ENCODE measurements at regions not wholly inside any gene's neighbourhood (a gene's known extent, or its start where the extent isn't known, plus 50 kb on each side); places are given as distances from the start of the nearest gene placed in this dataset.

DNA sequence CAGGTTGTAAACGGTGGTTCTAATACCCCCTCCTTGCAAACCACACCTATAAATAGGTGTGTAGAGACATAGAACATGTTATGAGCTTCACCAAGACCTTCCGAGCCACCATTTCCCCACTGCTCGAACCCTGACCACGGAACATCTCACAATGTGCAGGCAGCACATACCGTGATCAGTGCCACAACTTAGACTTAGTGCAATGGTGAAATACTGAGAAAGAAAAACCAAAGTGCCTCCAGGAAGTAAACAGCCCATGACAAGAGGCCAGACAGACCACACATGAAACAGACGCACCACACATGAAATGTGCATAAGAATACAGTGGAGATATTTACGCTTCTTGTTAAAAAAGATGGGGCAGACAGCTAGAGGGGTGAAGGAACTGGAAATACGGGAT is 166.9 kb upstream of the CCND2 start:
- no peak for DNase-seq (ENCODE audit: low spot score)

DNA sequence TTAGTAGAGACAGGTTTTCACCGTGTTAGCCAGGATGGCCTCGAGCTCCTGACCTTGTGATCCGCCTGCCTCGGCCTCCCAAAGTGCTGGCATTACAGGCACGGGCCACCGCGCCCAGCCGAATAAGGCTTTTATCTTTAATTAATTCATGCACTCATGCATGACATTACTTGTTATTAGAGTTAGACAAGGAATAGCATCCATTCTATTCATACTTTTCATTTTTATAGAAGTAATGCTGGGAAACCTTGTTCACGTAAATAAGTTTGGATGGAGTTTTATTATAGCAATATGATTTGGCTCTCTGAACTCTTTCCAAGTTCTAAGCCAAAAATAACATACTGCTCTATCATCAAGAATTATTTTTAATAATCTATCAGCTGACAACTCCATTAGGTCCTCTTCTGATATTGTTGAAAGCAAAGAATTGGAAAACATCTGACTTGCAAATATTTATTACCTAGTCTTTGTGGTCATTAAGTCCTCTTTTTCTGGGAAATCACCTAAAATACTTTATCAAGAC is 168.8 kb upstream of the CCND2 start:
- DNase-seq (ENCODE audit: low spot score), result no peak

DNA sequence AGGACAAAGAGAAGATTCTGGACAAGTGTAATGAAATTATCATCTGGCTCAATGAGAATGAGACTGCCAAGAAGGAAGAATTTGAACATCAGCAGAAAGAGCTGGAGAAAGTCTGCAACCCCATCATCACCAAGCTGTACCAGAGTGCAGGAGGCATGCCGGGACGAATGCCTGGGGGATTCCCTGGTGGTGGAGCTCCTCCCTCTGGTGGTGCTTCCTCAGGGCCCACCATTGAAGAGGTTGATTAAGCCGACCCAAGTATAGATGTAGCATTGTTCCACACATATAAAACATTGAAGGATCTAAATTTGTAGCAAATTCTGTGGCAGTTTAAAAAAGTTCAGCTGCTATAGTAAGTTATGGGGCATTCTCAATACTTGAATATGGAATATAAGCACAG is 174.3 kb upstream of the CCND2 start:
- DNase-seq (ENCODE audit: low spot score), result no peak

DNA sequence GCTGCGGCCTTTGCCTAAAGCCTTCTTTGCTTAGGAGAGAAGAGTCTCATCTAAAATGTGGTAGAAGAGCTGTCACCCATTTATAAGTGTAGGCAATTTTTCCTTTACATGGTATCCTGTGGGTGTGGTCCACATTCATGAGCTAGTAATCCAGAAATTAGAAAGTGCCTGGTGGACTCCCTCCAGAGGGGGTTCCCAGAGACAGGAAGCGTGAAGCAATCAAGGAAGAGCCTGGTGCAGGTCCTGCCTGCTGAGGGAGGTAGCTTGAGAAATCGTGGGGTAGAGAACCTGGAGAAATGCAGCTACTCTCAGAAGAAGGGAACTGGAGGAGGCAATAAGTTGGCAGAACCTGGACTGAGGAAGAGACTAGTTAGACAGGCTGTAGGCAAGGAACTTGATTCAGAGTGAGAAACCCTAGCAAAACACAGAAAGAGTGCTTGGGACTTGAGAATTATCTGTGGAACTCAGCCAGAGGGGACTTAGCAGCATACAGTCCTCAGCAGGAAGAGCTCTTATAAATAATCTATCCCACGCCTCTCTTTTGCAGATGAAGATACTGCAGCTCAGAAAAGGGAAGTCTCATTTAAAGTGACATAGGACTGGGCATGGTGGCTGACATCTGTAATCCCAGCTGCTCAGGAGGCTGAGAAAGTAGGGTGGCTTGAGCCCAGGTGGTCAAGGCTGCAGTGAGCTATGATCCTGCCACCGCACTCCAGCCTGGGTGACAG is 182.4 kb upstream of the CCND2 start:
- DNase-seq (ENCODE audit: low spot score), result no peak

DNA sequence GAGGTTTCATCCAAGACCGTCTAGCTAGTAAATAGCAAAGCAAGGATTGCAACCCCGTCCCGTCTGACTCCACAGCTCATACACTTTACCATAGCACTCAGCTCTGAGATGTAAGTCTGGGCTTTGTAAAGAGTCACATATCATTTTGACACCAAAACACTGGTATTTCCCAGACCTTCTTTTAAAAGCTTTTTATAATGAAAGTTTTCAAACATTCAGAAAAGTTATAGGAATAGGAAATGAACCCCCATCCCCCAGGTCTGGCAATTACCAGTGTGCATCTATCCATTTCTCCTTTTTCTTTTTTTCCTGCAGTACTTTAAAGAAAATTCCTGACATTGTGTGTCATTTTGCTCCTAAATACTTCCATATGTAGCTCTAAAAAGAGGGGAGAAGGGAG is 183.6 kb upstream of the CCND2 start:
- DNase-seq (ENCODE audit: low spot score), result no peak

DNA sequence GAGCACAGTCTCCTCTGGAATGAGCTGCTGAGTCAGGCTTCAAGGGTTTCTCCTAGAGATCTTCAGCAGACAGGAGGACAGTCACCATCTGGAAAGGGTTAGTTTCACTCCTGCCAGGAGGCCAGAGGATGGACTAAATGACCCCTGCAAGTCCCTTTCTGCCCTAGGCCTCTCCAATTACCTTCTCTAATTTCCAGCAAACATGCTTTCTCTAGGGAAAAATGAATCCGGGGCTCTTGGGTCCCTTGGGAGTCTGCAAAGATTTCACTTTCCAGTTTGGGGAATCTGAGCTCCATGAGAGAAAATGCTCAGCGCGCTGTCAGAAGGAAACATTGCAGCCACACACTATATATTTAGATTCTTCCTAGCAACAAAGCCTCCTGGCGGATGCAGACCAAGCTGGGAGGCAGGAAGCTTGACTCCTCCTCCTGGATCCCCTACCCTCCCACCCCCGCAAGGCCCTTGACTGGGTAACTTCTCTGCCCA is 184.4 kb upstream of the CCND2 start:
- DNase-seq (ENCODE audit: low spot score), result no peak

DNA sequence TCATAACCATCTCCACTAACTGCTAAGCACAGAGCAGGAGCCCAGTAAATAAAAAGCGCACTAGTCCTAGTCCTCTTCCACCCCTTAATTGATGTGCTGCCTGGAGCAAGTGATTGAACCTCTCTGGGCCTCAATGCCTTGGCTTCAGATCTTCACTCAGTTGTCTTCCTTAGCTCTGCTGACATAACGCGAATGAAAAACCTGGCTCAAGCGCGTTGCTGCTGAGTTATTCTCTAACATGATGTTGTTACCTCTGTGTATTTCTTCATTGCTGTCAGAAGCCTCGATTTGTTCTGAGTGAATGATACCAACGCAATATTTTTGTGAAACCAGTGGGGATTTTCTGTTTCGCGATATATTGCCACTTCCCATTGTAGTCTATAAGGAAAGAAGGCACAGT is 185.1 kb upstream of the CCND2 start:
- no peak for DNase-seq (ENCODE audit: low spot score)

DNA sequence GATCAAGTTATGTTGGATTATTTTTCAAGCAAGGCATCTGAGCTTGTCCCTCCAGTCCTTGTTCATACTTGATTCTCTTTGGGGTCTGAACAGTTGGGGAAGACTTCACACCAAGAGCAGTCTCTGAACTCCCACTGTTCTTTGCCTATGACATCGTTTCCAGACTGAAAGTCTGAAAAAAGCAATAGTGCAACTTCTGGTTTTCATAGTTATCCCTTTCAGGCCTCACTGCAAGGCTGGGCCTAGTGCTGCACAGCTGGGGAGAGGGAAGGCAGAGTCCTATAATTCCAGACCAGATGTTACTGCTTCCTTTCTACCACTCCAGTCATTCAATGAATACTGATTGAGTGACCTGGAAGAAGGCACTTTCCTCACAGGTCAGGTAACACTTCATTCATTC is 187.1 kb upstream of the CCND2 start:
- DNase-seq (ENCODE audit: low spot score), result no peak

DNA sequence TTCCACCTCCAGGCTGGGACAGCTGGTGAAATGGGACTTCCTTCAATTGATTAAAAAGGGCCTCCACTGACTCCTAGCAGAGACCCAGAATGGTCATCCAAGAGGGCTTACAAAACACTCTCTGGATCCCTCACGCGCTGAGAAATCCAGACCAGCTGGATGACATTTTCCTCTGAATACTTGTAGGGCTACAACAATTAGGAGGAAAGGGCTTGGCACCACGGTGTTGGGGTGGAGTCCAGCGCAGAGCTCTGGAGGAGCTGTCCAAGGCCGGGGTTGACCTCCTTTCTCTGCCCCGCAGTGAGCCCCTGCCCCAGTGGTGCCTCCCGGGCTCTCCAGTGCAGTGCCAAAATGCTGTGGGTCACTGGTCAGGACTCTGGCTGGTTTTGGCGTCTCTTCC is 189.0 kb upstream of the CCND2 start:
- no peak for DNase-seq (ENCODE audit: low spot score)

DNA sequence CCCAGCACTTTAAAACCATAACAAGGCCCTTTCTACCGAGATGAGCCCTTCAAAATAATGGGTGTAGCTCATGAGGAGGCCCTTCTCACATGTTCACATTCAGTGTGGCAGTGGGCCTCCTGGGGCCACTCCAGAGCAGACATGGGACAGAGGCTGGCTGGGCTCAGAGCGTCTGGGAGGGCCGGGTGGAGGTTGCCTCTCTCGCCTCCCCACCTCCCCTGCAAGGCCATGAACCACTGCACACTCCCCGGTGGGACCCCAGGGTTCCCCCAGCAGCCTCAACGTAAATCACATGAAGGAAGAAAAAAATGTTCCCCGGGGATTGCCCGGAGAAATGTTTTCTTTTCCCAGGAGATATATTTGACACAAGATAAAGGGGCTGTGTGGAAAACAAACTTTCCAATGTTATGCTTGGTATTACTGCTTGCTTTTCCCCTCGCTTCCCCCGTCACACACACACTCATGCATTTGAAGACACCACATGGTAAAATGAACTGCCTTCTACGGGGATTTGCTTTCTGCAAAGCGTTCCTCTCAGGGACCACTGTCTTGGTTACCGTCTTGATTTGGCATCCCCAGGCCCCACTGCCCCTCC is 190.7 kb upstream of the CCND2 start:
- DNase-seq (ENCODE audit: low spot score), result no peak

DNA sequence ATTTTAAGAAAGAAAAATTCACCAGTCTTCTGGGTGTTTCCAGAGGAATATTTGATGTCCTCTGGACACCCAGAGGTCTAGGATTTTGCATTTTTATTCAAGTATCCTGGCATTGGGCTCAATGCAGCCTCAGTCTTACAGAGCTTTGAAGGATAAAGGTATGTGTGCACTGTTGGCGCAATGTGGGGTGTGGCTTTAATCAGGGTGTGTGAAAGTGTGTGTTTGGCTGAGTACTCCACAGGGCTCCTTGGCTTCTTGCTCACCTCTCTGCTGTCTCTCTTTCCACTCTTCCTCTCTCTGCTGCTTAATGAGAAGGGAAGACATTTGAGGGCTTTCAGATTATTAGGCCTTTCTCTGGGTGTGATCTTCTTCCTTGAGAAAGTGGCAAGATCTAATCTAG is 193.3 kb upstream of the CCND2 start:
- no peak for DNase-seq (ENCODE audit: low spot score)

DNA sequence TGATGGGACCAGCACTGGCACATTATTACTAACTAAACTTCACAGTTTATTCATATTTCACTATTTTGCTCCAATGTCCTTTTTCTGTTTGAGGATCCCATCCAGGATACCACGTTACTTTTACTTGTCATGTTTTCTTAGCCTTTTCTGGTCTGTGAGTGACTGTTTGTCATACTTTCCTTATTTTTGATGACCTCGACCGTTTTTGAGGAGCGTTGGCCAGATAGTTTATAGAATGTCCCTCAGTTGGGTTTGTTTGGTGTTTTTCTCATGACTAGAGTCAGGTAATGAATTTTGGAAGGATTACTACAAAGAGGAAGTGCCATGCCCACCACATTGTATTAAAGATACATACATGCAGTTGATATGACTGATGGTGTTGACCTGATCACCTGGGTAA is 199.4 kb upstream of the CCND2 start:
- no peak for DNase-seq (ENCODE audit: low spot score)

DNA sequence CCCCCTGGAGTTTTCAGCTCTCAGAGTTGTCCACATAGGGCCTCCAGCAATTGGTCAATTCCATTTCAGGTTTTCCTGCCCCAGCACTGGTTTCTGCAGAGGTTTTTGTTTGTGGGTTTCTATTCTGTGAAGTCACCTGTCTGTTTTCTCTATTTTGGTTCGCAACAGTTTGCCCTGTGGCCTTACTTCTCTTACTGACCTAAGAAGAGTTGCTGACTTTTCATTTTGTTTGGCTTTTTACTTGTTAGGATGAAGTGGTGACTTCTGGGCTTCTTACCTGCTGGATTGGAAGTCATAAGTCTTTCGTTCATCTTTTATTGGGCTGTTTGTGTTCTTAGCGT is 196.4 kb upstream of the PARP11 start:
- no peak for DNase-seq (ENCODE audit: low spot score)

DNA sequence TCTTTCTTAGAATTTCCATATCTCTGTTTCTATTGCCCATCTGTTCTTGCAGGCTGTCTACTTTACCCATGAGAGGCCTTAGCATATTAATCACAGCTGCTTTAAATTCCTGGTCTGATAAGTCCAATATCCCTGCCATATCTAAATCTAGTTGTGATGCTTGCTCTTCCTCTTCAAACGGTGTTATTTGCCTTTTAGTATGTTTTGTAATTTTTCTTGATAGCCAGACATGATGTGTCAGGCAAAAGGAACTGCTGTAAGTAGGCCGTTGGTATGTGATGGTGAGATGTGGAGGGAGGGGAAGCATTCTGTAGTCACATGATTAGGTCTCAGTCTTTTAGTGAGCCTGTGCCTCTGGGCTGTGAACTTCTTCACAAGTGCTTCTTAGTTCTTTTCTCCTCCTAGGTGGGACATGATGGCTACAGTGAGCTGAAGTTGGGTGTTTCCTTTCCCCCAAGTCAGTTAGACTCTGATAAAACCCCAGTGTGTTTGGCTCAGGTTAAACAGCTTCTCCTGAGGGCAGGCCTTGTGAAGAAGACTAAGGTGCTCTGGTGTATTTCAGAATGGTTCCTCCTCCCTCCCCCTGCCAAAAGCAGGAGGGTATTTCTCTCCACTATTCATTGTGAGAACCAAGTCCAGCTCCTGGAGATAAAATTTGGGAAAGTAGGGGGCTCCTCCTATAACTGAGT is 195.9 kb upstream of the PARP11 start:
- DNase-seq (ENCODE audit: low spot score), result no peak

DNA sequence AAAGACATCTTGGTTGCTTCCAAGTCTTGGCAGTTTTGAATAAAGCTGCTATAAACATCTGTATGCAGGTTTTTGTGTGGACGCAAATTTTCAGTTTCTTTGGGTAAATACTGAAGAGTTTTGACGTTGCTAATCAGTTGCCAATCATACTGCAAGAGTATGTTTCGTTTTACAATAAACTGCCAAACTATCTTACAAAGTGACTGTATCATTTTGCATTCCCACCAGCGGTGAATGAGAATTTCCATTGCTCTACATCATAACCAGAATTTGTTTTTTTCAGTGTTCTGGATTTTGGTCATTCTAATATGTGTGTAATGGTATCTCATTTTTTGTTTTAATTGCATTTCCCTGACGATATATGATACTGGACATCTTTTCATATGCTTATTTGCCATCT is 190.8 kb upstream of the PARP11 start:
- DNase-seq (ENCODE audit: low spot score), result no peak

DNA sequence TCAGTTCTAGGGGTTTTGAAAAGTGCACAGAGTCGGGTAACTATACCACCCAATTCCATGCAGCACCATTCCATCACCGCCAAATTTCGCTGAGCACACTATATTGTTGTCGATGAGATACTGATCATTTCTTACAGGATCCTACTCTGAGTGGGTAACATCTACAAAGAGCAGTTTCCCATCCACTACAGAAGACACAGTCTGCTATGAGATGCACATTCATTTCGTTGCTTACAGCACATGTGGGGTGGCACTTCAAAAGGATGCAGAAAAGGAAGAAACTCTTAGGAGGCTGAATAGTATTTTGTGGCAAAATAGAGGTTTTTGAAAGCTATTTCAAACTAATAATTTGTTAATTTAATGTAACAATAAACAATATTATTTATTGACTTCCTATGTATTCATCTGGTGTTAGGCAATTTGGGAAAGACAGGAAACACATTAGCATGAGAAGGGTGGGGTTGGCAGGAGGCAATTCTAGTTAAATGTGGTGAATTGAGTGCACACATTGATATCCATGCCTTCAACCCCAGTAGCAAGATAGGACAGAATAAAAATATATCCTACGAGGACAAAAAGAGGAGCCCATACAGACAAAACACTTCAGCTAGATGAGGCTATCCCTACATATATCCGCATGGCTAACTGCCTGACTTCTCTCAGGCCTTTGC is 186.8 kb upstream of the PARP11 start:
- no peak for DNase-seq (ENCODE audit: low spot score)

DNA sequence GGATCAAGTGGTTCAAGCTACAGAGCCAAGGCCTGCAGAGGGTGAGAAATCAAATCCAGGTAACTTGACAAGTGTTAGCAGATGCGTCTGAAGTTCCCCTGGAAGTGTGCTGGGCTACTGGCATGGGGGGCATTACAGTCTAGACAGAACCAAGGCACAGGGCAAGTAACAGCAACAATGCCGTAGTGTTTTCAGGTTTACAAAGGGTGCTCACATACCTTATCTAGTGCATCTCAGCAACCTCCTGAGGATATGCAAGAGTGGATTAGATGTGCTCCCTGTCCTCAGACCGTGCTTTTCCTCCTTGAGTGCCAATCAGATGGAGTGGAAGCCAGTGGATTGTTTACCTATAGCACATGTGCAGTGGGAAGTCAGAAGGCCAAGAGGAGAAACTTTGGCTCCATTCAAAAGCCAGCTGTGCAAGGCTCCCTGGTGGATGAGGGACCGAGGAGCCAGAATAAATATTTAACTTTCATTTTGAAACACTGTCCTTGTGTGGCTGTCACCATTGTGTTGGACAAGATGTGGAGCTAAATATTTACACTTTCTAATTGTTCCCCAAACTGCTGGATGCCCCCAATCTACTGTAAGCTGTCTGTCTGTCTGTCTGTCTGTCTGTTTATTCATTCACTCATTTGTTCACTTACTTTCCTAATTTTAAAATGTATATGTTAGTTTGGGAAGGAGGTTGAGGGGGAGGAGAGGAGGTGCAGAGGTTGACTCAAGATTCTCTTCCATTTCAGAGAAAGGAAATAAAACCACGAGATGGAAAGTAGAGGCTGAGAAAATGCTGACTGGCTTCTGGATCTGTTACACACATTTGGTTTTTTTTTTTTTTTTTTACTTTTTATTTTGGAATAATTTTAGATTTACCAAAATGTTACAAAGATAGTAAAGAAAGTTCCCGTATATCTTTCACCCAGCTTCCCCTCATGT is 184.0 kb upstream of the PARP11 start:
- DNase-seq (ENCODE audit: low spot score), result no peak

DNA sequence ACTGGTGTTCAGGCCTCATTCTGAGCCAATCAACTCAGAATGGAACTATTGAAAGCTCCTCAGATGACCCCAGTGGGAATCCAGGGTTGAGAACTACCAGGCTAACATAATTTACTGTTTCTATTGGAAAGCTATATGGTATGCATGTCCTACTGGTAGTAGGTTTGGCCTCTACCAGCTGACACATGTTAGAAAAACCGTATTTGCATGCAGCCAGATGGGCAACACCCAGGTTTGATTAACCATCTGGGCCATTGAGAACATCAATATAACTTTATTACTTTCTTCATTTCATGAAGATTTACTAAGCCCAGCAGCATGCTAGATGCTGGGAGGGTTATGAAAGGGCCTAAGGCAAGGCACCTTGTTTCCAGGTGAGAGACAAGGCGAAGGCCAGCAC is 181.4 kb upstream of the PARP11 start:
- no peak for DNase-seq (ENCODE audit: low spot score)

DNA sequence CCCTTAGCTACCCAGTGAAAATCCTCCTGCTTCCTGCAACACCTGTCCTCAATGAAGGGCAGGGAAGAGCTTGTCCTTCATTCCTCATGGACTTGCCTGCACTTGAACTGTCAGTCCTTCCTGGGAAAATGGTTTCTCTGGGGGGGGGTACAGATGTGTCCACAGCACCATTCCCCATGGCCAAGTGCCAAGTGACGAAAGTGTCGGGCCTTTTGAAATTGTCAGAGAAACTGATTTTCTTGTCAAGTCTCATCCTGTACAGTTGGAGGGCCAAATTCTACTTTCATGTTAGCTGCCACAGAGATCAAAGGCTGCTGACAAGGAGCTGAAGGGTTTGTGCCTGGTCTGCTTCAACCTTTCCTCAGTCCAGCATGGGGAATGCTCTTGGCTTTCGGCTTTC is 179.5 kb upstream of the PARP11 start:
- DNase-seq (ENCODE audit: low spot score), result no peak

DNA sequence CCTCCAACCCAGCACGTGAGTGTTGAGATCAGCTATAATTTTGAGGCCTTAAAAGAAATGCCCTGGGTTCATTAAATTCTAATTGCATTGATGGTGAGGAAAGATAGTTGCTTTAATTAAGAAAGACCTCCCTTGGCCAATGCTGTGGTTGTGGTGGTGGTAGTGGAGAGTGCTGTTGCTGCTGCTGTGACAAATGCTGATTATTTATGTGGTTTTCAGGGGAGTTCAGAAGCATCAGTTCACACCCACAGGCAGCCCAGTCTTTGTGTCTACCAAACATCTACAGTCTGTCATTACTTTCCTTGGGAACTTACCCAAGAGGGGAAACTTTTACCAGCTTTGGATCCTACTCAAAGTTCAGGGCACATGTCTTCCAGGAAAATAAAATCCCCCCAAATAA is 178.4 kb upstream of the PARP11 start:
- no peak for DNase-seq (ENCODE audit: low spot score)

DNA sequence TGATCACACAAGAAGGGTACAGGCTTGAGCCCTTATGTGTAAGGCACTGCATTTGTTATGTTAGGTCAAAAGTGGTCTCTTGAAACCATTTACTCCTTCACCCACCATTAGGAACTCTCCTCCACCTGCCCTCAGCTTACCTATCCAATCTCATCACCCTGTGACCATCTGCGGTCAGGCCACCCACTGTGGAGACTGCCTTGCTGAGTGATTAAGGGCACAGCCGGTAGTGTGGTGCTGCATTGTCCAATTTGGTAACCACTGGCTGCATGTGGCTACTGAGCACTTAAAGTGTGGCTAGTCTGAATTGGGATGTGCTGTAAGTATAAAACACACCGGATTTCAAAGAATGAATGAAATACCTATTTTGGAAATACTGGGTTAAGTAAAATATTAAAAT is 177.1 kb upstream of the PARP11 start:
- no peak for DNase-seq (ENCODE audit: low spot score)

Data from HuH-7.5 (cell line).